ENCODE measurements at regions not wholly inside any gene's neighbourhood (a gene's known extent, or its start where the extent isn't known, plus 50 kb on each side); places are given as distances from the start of the nearest gene placed in this dataset.
"Not testable (repeated sequence)": the region's sequence is repeated elsewhere in the genome, so short reads cannot be mapped to it uniquely, and the experiment has no call there.

- no peak for ATAC-seq
Measured at GRCh38 chr4:181870326-181870725, 372.9 kb upstream of the TENM3 start.

GRCh38 chr4:181874602-181875001 is 368.6 kb upstream of the TENM3 start:
- no peak for ATAC-seq

- ATAC-seq: no peak
Measured at GRCh38 chr4:181877329-181877848, 365.8 kb upstream of the TENM3 start.

GRCh38 chr4:181890031-181890430 is 353.2 kb upstream of the TENM3 start:
- ATAC-seq: no peak

GRCh38 chr4:181890911-181891310 is 352.3 kb upstream of the TENM3 start:
- ATAC-seq: no peak

- ATAC-seq: no peak
Measured at GRCh38 chr4:181896614-181897013, 346.6 kb upstream of the TENM3 start.

GRCh38 chr4:181897935-181898334 is 345.3 kb upstream of the TENM3 start:
- no peak for ATAC-seq

- not testable (repeated sequence) for ATAC-seq
Measured at GRCh38 chr4:181902404-181902803, 340.8 kb upstream of the TENM3 start.

GRCh38 chr4:181905708-181906107 is 337.5 kb upstream of the TENM3 start:
- ATAC-seq: no peak

- no peak for ATAC-seq
Measured at GRCh38 chr4:181908168-181908567, 335.0 kb upstream of the TENM3 start.

GRCh38 chr4:181909368-181909767 is 333.8 kb upstream of the TENM3 start:
- no peak for ATAC-seq

GRCh38 chr4:181911420-181911819 is 331.8 kb upstream of the TENM3 start:
- no peak for ATAC-seq

GRCh38 chr4:181933471-181933870 is 309.7 kb upstream of the TENM3 start:
- no peak for ATAC-seq

- no peak for ATAC-seq
Measured at GRCh38 chr4:181938631-181939030, 304.6 kb upstream of the TENM3 start.

- ATAC-seq: no peak
Measured at GRCh38 chr4:181939199-181939945, 303.8 kb upstream of the TENM3 start.

- no peak for ATAC-seq
Measured at GRCh38 chr4:181944527-181944926, 298.7 kb upstream of the TENM3 start.

GRCh38 chr4:181946902-181947301 is 296.3 kb upstream of the TENM3 start:
- no peak for ATAC-seq

GRCh38 chr4:181948839-181949382 is 294.3 kb upstream of the TENM3 start:
- no peak for ATAC-seq

GRCh38 chr4:181949704-181950312 is 293.4 kb upstream of the TENM3 start:
- ATAC-seq: no peak

- ATAC-seq: no peak
Measured at GRCh38 chr4:181950372-181951127, 292.7 kb upstream of the TENM3 start.

- no peak for ATAC-seq
Measured at GRCh38 chr4:181951265-181951664, 291.9 kb upstream of the TENM3 start.

GRCh38 chr4:181952478-181952877 is 290.7 kb upstream of the TENM3 start:
- no peak for ATAC-seq

GRCh38 chr4:181956512-181956911 is 286.7 kb upstream of the TENM3 start:
- no peak for ATAC-seq

Measured in activated CD4-positive, CD25-positive, alpha-beta regulatory T cell treated with anti-CD3 and anti-CD28 coated beads, Interleukin-2, amount 50 U/mL, for 24 hours (primary cell).